Kidney (tissue), 13 donors: ENCODE measurements at regions not wholly inside any gene's neighbourhood (a gene's known extent, or its start where the extent isn't known, plus 50 kb on each side); places are given as distances from the start of the nearest gene placed in this dataset.

Experiments
- DNase-seq, 5 donors: peaks; one replicate each; pipeline ENCODE4 v3.0.0-alpha.2; 2013 to 2020
- FAIRE-seq: peaks from 2 replicates; lab custom pipeline; 2012; peaks lifted over from hg19 to GRCh38; lab: Jason Lieb, UNC
- H3K27ac ChIP-seq, 2 donors: one replicate each; pipeline ENCODE4 v1.7.0; 2013; ENCODE audit warnings: low read depth in 2 of 2, low read length in 2 of 2, inconsistent platforms in 1 of 2
- H3K27me3 ChIP-seq: one replicate; pipeline ENCODE4 v1.7.1; 2013; ENCODE audit warnings: low read length, inconsistent platforms; ENCODE audit not compliant: control insufficient read depth, insufficient read depth
- H3K36me3 ChIP-seq, 3 donors: one replicate each; pipeline versions ENCODE4 v1.7.0 to v1.7.1; 2013; ENCODE audit warnings: low read length in 3 of 3, control low read depth in 1 of 3, inconsistent platforms in 1 of 3; ENCODE audit not compliant: insufficient read depth in 3 of 3, control insufficient read depth in 2 of 3
- H3K4me1 ChIP-seq, 3 donors: one replicate each; pipeline versions ENCODE4 v1.7.0 to v1.7.1; 2013; ENCODE audit warnings: low read length in 3 of 3, inconsistent platforms in 1 of 3, low read depth in 1 of 3; ENCODE audit not compliant: control insufficient read depth in 2 of 3, insufficient read depth in 2 of 3
- H3K4me3 ChIP-seq, 3 donors: one replicate each; pipeline versions ENCODE4 v1.7.0 to v1.8.1; 2013; ENCODE audit warnings: low read length in 3 of 3, control low read depth in 1 of 3, inconsistent platforms in 1 of 3
- H3K9ac ChIP-seq, 3 donors: one replicate each; pipeline versions ENCODE4 v1.7.0 to v1.7.1; 2013; ENCODE audit warnings: low read length in 3 of 3, control low read depth in 1 of 3, inconsistent platforms in 1 of 3
- H3K9me3 ChIP-seq, 3 donors: one replicate each; pipeline versions ENCODE4 v1.7.0 to v1.7.1; 2013; ENCODE audit warnings: low read length in 3 of 3, control low read depth in 1 of 3, inconsistent platforms in 1 of 3; ENCODE audit not compliant: control insufficient read depth in 2 of 3, insufficient read depth in 1 of 3
- intact Hi-C: fragments of 100-400 bp; cut with DNase I; formaldehyde crosslinking; loops from one replicate; pipeline ENCODE4 v1.11.1; 2022
- TF ChIP-seq, protein P1 (sequence below): IDR thresholded peaks from 3 replicates; pipeline ENCODE4 v1.5.1; 2012; ENCODE audit warnings: mild to moderate bottlenecking, moderate library complexity, borderline replicate concordance; ENCODE audit not compliant: insufficient read depth; ENCODE audit errors: extremely low read depth
- donor health status: control.
- donor health status: control.
- donor health status: control.
- donor health status: control.
- donor health status: control.
- donor health status: DM: yes; HTN: yes; CAD: no.
- donor health status: Normal renal cell carcinoma (clear cell type).

DNA sequence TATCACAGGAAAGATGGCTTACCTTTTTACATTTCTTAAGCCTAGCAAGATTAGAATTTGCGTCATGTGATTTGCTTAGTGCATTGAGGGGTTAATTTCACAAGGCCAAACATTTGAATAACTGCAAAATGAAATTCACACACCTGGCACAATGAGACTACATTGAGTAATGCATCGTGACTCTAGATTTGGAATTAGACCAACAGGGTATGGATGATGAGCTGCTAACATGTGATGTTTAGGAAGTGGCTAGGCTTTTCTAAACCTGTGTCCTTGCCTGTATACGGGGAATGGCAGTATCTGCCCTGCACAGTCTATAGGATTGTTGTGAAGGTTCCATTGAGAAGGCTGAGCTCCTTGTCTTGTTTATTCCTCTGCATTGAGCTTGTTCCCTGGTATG lies 160.1 kb downstream of the MFSD1 start:
- Histone ChIP-seq H3K9ac (no peak overlapping the region), H3K27ac (no peak overlapping the region), H3K4me3 (no peak overlapping the region), H3K4me1 (no peaks in the 10 kb centered on the region), H3K36me3 (no peaks in the 10 kb centered on the region), H3K27me3 (no peaks in the 10 kb centered on the region), H3K9me3 (no peaks in the 10 kb centered on the region)
- FAIRE-seq (no peak), DNase-seq (no peak)
- intact Hi-C loops = no loop called here
- TF ChIP-seq, protein P1, sequence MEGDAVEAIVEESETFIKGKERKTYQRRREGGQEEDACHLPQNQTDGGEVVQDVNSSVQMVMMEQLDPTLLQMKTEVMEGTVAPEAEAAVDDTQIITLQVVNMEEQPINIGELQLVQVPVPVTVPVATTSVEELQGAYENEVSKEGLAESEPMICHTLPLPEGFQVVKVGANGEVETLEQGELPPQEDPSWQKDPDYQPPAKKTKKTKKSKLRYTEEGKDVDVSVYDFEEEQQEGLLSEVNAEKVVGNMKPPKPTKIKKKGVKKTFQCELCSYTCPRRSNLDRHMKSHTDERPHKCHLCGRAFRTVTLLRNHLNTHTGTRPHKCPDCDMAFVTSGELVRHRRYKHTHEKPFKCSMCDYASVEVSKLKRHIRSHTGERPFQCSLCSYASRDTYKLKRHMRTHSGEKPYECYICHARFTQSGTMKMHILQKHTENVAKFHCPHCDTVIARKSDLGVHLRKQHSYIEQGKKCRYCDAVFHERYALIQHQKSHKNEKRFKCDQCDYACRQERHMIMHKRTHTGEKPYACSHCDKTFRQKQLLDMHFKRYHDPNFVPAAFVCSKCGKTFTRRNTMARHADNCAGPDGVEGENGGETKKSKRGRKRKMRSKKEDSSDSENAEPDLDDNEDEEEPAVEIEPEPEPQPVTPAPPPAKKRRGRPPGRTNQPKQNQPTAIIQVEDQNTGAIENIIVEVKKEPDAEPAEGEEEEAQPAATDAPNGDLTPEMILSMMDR = no peak

DNA sequence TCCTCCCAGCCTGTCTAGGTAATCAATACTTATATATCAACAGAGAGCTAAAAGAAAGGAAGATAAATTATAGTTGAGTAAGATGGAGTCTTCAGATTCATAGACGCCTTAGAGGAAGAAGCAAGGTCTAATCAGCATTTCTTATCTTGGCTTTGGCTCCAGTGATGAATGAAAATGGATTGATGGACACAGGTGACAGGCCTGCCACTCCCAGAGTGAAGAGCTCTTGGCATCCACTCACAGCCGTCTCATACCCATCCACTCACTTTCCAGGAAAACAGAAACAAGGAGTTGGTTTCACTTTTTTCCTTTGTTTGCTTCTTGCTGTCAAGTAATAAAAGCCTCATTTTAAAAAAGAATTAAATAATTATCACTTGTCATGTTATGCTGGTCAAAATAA lies 168.2 kb downstream of the MFSD1 start:
- DNase-seq = no peak
- intact Hi-C loops = no loop called here
- Histone ChIP-seq H3K9ac (no peak overlapping the region), H3K9me3 (no peaks in the 10 kb centered on the region), H3K4me1 (no peaks in the 10 kb centered on the region), H3K36me3 (no peaks in the 10 kb centered on the region), H3K27ac (no peak overlapping the region), H3K4me3 (no peak overlapping the region), H3K27me3 (no peaks in the 10 kb centered on the region)
- TF ChIP-seq, protein P1 = no peak
- FAIRE-seq = no peak

DNA sequence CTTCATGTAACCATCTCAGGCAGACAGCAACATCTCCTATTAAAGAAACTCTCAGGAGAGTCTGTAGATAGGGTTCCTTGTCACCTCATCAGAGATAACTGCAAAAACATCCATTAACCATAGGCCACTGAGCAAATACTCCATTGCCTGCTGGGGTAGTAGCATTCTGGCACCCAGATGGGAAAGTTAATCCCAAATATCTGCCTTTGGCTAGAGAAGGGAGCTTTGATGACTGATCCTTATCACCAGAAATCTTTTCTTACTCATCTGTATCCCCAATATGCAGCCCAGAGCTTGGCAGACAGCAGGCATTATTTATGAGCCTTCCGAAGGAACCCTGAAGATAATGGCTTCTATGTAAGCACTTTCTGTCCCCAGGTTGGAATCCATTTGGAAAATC lies 173.1 kb downstream of the MFSD1 start:
- intact Hi-C loops = no loop called here
- H3K27ac ChIP-seq = no peak overlapping the region
- no peaks in the 10 kb centered on the region for H3K27me3 ChIP-seq
- no peak for FAIRE-seq
- H3K9me3 ChIP-seq = no peaks in the 10 kb centered on the region
- H3K9ac ChIP-seq = no peak overlapping the region
- H3K4me3 ChIP-seq = no peak overlapping the region
- TF ChIP-seq, protein P1 = no peak
- H3K4me1 ChIP-seq = no peaks in the 10 kb centered on the region
- DNase-seq = no peak
- no peaks in the 10 kb centered on the region for H3K36me3 ChIP-seq

DNA sequence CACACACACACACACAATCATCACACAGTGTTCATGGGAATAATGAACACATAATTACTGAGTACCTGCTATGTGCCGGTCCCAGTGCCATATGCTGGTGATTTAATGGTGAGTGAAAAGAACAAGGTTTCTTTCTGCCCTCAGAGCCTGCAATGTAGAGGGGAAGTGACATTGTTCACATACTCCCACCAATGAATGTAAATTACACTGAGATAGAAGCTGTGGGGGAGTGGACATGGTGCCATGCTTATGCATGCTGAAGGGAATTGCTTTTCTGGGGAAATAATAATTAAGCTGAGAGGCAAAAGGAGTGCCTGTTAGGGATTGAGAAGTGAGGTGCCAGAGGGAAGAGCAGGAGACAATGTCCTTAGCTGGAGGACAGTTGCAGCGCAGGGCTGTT lies 175.1 kb downstream of the MFSD1 start:
- H3K36me3 ChIP-seq = no peaks in the 10 kb centered on the region
- no peak overlapping the region for H3K4me3 ChIP-seq
- no peak overlapping the region for H3K27ac ChIP-seq
- TF ChIP-seq, protein P1 = no peak
- no peaks in the 10 kb centered on the region for H3K9me3 ChIP-seq
- no peaks in the 10 kb centered on the region for H3K4me1 ChIP-seq
- FAIRE-seq = no peak
- H3K9ac ChIP-seq = no peak overlapping the region
- intact Hi-C loops = no loop called here
- peak in 4 of 5 donors; percentile 36 to 78 (median 58) for DNase-seq
- H3K27me3 ChIP-seq = no peaks in the 10 kb centered on the region
